GM21381 (cell line): ENCODE measurements at regions not wholly inside any gene's neighbourhood (a gene's known extent, or its start where the extent isn't known, plus 50 kb on each side); places are given as distances from the start of the nearest gene placed in this dataset.

ENCODE experiments used
- ATAC-seq: cut with Tn5 transposase; IDR thresholded peaks from one replicate; pipeline ENCODE4 v1.9.1; 2021; ENCODE audit warnings: mild to moderate bottlenecking, moderate library complexity; ENCODE audit not compliant: unreplicated experiment

DNA sequence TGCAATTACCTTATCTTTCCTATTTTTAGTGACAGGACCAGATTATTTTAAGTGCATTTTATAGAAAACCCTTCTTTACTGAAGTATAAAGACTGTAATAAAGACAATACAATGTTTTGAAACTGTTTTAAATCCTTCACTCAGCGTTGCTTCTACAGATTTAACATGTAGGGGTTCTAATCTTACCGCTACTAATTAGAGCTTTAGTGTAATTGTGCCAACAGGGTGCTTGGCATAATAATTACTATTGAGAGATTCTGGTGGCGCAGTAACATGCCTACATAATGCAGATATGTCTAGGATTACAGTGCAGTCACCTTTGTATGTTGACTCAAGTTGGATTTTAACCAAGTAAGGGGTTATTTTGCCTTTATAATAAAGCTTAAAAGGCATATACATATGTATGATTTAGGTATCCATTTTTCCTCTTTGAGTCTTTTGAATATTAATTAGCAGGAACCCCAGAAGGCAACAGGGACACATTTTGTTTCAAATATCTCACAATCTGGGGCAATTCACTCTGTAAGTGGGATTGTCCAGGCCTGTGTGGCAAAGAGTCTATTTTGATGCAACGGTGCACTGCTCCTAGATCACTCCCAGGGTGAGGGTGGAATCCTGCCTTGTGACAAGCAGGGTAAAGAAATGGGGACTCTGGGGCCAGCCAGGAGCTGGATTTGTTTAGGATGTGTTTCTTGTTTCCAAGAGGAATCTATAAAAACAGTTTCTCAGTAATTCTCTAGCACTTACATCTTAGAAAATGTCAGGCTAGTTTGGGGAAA is 604.7 kb upstream of the SALL1 start:
- no peak for ATAC-seq

DNA sequence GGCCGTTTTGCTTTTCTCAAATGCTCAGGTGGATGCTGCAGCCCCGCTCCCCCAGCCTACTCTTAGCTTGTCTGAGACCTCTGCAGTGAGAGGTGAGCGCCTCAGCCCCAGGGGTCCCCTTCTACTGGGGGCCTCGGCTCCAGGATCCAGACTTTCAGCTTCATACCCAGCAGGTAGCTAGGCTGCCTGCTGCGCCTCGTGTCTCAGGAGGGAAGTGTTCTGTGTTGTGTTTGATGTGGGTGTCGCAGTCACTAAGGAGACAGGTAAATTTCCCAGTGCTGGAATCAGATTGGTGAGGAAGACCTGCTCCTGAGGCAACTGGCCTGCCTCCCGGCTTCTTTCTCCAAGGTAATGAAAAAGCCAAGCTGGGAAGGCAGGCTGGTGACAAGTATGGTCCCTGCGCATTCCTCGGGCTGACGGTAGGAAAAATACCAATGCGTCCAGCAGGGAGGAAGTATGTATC is 604.0 kb upstream of the SALL1 start:
- no peak for ATAC-seq

DNA sequence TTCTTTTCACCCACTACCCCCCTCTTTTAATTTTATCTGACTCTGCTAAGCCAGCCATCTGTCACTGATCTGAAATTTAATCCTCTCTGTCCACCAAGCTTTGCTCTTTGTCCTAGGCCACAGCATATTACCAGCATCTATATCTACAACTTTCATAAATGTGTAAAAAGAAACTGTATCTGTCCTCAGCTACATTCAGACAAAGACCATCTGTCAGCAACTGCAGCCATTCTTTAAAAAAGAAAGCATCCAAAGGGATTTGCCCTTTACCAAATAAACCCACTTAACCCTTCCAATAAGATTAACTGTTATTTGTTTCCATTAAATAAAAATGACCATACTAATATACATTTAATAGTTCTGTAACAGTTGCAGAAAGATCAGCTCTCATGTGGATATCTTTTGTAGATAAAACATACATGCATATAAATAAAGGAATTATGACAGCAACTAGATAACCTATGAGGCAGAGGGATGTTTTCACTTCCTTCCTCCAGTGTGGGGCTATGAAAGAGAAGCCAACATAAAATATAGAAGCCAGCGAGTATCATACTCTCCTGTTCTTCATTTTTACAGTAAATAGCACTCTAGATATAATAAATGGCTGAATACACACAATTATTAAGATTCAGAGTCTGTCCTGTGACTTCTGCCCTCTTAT is 602.5 kb upstream of the SALL1 start:
- no peak for ATAC-seq

DNA sequence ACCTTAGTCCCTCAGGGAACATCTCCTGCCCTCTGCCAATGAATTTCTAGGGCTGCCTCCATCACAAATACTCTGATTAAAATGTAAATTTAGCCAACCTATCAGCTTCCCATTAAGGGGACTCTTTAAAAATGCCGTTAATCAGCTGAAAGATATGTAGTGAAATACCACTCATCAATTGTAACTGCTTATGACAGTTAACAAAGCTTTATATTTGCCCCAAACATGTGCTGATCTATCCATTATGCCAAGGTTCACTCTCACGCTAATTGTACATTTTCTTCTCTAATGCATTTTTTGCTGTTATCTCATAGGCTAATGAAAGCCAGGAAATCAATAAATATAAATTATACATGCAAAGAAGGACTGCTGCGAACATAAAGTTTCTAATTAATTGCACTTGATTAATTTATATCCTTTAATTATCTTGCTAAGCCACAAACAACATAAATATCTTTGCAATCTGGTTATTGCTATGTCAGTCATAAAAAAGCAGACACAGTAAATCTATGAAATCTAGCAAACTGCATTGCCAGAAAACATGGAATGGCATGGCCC is 601.4 kb upstream of the SALL1 start:
- no peak for ATAC-seq

DNA sequence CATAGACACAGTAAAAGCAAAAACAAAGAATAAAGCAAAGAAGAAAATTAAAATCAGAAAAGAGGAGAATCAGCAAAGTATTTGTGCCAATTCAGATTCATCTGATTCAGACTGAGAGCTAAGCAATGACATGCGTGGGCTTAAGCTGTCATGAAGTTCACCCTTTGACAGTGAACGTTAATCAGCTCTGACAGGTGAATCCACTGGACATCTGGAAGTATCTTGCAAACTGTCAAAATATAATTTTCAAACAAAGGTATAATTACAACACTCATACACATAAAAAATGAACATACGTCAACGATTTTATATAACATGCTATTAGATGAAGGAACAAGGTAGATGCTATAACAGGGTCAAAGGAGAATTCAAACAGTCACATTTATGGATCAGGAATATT is 596.3 kb upstream of the SALL1 start:
- no peak for ATAC-seq

DNA sequence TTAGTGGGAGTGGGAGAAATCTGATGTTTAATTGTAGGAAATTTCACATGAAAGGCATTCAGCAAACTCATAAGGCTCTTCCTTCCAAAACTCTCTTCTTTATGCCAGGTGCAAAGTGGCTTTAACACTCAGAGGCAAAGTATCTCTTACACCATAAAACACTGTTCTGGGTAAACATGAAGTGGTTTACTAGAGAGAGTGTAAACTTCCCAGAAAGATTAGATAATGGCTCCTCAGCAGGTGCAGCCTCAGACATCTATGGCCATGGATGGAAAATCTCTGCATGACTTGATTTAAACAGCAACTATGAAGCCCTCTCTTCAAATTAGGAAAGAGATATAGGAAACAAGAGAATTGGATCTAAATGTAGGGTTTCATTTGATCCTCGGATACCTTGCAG is 583.1 kb upstream of the SALL1 start:
- no peak for ATAC-seq

DNA sequence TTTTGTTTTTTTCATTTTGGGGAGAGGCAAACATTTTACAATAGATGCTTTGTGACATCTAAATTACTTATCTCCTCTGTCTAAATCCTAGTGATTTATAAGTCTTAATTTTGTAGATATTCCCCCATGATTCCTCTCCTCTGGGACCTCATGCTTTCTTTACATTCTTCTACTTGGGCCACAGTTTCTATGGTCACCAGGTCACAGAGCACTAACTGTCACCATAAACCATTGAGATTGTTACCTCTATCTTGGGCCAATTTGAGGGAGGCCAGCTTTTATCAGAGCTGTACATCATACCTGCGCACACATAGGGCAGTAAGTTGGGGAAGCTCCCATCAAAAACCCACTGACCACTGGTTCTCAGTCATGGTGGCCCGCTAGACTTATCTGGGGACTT is 582.1 kb upstream of the SALL1 start:
- ATAC-seq = no peak

DNA sequence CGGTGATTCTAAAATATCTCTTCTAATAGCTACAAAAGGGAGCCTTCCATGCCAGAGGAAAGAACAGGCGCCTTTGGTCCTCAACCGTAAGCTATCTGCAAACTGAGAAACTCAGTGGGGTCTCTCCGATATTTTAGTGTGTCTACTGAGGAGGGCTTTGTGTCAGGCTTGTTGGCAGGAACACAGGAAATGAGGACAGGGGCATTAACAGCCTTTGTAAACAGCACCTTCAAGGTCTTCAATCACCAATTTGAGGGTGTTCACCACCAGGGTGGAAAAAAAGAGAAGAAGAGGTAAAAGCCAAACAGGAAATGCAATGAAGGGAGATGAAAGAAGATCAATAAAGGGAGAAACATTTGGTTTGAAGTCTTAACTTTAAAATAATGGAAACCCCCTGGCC is 580.1 kb upstream of the SALL1 start:
- ATAC-seq = no peak

DNA sequence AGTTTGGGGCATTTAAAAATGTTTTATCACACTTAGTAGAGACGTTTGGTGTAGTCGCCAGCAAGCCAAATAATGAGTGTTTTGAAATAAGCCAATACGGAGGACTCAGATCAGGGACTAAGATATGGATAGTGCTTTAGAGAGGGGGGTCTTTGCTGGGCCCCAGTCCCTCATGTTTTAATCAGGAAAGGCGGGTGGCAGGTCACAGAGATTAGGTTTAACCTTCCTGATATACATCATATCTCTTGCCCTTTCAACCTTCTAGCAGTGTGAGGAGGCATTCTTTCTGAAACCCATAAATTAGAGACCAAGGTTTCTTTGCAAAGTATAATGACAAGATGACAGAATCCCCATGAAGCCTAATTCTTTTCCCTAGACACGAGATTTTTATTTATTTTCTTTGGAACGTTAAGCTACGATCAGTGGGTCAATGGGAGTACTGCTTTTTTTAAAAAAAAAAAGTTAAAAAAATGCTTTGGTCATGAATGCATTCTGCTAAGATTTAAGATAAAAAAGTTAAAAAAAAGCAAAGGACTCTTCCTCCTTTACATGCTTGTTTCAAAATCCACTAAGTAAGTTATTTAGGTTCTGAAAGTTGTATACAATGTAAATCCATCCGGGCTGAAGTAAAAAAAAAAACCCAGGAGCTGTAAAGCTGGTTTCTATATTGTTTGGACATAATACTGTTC is 572.1 kb upstream of the SALL1 start:
- no peak for ATAC-seq

DNA sequence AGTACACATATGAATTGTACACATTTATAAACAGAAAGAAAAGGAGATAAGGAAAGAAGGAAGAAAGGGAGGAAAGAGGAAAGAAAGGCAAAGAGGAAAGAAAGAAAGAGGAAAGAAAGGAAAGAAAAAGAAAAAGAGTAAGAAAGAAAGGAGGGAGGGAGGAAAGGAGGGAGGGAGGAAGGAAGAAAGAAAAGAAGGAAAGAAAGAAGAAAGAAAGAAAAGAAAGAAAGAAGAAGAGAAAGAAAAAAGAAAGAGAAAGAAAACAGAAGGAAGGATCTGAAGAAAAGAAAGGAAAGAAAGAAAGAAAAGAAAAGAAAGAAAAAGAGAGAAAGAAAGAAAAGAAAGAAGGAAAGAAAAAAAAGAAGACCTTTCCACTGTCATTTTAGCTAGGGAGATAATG is 571.4 kb upstream of the SALL1 start:
- ATAC-seq = no peak

DNA sequence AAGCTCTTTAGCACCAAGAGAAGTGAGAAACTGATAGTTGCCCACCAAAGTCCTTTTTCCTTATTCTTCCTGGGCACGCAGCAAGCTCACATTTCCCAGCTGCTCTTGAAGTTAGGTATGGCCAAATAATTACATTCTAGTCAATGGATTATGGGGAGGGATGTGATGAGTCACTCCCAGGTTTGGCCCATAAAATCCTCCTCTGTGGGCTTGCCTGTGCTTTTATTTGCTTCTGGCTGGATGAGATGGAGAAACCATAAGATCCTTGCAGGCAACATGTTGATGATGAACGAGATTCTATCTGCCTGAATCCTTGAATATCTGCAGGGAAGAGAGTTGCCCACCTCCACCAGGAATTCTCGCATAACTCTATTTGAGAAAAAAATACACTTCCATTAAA is 568.3 kb upstream of the SALL1 start:
- no peak for ATAC-seq

DNA sequence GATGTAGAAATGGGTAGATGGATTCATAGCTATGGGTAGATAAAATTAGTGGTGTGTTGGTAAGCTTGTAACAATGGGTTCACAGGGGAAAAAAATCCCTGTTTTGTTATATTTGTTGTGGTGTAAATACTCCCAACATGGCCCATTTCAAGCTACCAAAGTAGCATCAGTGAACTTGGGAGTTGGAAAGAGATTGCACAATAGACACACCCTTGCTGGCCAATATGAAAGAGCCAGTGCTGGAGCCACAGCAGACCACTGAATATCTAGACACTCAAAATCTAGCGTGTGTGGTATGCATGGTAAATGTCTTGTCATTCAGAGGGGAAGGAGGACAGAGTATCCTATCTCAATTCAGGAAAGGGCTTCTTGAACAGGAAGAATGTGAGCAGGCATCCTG is 565.1 kb upstream of the SALL1 start:
- no peak for ATAC-seq

DNA sequence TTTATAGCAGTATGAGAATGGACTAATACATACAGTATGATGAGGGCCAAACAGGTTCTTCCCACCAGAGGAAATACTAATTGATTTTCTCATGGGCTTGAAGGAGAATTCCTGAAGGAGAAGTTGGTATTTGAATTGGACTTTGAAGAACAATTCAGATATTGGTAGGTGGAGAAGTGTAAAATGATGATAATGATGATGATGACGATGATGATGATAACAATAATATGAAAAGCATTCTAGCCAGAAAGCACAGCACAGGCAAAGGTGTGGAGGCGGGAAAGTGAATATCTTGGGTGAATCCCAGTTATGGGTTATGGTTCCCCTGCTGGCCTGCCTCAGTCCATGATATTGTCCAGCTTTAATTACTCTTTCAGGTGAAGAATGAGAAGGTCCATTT is 562.4 kb upstream of the SALL1 start:
- ATAC-seq = no peak

DNA sequence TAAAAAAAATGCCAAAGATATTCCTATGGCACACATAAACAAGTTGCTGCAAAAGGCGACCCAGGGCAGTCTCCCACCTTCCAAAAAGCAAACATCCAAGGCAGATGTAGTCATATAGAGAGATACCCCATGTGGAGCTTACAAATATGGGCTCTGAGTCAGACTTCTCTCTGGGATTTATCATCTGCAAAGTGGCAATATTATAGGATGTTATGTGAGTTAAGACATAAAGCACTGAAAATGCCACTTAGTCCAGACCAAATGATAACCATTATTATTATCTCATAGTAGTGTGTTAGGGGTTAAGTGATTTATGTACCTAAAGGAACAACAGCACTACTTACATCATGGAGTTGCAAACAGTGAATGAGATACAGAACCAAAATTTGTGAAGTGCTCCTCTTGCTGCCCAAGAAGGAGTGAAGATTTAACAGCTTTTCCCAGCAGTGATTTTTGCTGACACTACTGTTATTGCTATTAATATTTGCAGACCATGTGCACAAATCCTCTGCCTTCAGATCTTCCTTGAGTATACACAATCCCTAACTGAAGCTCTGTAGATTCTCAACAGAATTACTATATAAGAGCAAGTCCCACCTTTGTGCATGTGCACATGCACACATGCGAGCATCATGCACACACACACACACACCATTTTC is 560.0 kb upstream of the SALL1 start:
- no peak for ATAC-seq

DNA sequence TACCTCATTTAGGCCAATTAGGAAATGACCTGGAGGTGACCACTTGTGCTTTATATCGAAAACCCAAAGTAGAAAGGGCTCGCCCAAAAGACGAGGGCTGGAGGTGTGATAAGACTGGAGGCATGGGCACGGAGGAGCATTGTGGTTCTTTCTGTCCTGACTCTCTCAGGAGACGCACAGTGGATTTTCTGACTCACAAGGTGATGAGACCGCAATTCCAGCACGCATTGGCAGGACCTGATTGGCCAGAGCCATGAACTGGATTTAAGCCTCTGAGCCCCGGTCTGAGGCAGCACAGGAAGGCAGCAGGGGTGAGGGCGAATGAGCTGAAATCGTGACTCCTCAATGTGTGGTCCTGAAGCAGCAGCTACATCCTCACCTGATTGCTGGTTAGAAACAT is 559.1 kb upstream of the SALL1 start:
- ATAC-seq = no peak

DNA sequence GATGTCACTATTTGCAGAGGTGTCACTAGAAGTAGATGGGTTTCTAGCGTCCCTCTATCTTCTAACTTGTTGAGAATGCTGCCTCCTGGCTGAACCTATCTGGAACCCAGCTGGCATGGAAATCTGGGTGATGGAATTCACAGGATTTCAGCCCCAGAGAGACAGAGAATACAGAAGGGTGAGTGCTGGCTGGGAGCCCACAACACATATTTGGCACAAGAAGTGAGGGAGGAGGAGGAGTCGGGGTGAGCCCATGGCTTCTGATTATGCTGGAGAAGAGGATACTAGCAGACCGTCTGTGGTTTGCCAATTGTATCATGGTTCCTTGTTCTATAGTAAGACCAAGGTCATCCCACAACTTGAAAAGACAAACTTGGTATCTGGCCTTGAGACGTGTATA is 557.8 kb upstream of the SALL1 start:
- ATAC-seq = no peak

DNA sequence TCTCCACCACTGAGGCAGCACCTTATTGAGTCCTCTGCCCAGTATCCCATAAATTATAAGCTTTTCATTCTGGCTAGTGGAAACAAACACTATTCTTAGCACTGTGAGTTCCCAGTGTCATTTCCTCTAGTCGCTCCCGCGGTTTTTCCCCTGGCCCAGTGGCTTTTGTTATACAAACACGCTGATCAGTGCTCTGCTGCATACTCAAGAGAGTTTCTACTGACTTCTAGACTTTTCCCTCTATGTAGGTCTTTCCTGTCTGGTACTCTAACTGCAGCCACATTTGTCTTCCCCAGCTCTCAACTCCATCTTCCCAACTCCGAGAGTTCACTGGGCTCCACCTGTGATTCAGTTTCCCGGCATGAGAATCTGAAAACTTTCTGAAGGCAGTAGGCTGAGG is 556.6 kb upstream of the SALL1 start:
- no peak for ATAC-seq

DNA sequence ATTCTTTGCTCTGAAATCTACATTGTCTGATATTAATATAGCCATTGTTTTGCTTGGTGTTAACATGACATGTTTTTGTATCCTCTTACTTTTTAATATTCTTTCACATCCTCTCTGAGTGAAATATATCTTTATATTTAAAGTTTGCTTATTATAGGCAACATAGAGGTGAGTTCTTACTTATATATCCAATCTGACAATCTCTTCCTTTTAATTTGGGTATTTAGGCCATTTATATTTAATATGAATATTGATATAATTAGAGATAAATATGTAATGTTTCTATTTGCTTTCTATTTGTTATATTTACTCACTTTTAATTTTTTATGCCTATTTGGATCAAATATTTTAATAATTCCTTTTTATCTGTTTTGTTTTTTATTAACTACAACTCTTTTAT is 554.1 kb upstream of the SALL1 start:
- ATAC-seq = no peak

DNA sequence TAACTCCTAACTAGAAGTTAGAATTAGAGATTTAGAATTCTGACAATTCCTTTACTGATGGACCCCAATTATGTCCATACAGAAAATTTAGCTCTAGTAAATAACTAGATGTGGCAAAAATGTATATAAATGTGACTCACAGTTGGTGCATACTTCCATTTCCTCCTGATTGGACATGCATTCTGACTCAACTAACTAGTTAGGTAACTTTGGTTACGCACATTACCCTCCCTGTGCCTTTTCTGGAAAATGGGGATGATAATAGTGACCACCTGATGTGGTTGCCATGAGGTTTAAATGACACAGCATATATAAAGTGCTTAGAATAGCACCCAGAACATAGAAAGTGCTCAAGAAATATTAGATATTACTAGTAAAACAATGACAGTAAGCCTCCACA is 550.0 kb upstream of the SALL1 start:
- ATAC-seq = no peak

DNA sequence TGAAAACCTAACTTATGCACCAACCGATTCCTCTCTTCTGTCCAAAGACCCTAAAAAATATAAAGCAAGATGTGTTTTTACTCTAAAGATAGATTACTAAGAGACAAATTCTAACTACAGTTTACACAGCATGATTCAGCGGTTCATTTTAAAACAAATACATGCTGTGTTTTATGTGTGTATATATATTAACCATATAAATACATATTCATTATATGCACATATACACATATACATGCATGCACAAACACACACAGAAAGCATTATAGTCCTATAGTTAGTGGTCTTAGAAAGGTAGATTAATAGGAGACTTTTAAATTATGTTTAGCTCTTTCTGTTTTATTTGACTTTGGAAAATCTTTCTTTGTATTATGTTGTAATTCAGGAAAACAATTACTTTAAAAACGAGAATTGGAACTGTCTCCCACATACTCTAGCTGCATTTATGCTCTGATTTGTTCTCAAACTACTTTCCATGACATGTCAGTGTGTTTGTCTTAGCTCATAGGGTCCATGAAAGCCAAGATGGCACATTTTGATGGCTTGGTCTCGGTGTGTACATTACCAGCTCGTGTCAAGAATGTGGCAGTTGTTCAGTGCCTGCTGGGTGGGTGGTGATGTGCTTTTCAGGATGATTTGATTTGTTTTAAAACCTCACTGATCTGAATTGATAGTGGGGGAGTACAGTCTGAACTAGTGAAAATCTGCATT is 548.8 kb upstream of the SALL1 start:
- ATAC-seq = no peak

DNA sequence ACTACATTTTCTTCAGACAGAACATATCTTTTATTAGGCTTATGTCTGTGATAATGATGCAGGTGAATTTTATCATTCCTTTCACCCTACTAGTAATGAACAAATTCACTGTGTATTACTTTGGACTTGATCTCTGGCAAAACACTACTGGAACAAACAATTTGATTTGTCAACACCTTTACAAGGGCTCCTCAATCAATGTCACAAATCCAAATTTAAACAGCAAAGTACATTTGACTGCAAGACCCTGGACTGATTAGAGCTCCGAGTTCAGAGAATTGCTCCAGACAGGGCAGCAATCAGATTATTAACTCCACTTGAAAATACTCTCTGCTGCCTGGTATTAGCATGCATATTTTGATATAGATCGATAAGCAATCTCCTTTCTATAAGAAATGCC is 547.6 kb upstream of the SALL1 start:
- ATAC-seq = no peak
